HG02840 (cell line): ENCODE measurements at regions not wholly inside any gene's neighbourhood (a gene's known extent, or its start where the extent isn't known, plus 50 kb on each side); places are given as distances from the start of the nearest gene placed in this dataset.

Experiments used
- ATAC-seq: cut with Tn5 transposase; IDR thresholded peaks from one replicate; pipeline ENCODE4 v1.9.1; 2021; ENCODE audit warnings: mild to moderate bottlenecking, moderate library complexity, moderate number of reproducible peaks; ENCODE audit not compliant: unreplicated experiment, low FRiP score

- ATAC-seq: no peak
These were observed 499.3 kb upstream of the ADAMTS16 start for GRCh38 chr5:4640795-4641194.

GRCh38 chr5:4642525-4642924 is 497.6 kb upstream of the ADAMTS16 start:
- no peak for ATAC-seq

- ATAC-seq: no peak
These were observed 496.9 kb upstream of the ADAMTS16 start for GRCh38 chr5:4643190-4643589.

- ATAC-seq: no peak
These were observed 496.2 kb upstream of the ADAMTS16 start for GRCh38 chr5:4643960-4644359.

- no peak for ATAC-seq
These were observed 493.3 kb upstream of the ADAMTS16 start for GRCh38 chr5:4646715-4647375.

- ATAC-seq: no peak
These were observed 492.2 kb upstream of the ADAMTS16 start for GRCh38 chr5:4647955-4648354.

GRCh38 chr5:4651806-4652565 is 488.1 kb upstream of the ADAMTS16 start:
- no peak for ATAC-seq

- ATAC-seq: no peak
These were observed 486.7 kb upstream of the ADAMTS16 start for GRCh38 chr5:4653475-4653874.

- no peak for ATAC-seq
These were observed 480.3 kb upstream of the ADAMTS16 start for GRCh38 chr5:4659851-4660250.

GRCh38 chr5:4661326-4661725 is 478.8 kb upstream of the ADAMTS16 start:
- ATAC-seq: no peak

- no peak for ATAC-seq
These were observed 478.3 kb upstream of the ADAMTS16 start for GRCh38 chr5:4661836-4662235.

GRCh38 chr5:4662756-4663155 is 477.4 kb upstream of the ADAMTS16 start:
- no peak for ATAC-seq

- ATAC-seq: no peak
These were observed 474.2 kb upstream of the ADAMTS16 start for GRCh38 chr5:4665911-4666310.

GRCh38 chr5:4674166-4674565 is 466.0 kb upstream of the ADAMTS16 start:
- no peak for ATAC-seq

- ATAC-seq: no peak
These were observed 463.2 kb upstream of the ADAMTS16 start for GRCh38 chr5:4676934-4677333.

- no peak for ATAC-seq
These were observed 455.2 kb upstream of the ADAMTS16 start for GRCh38 chr5:4684946-4685345.

- ATAC-seq: no peak
These were observed 441.5 kb upstream of the ADAMTS16 start for GRCh38 chr5:4698596-4698995.

GRCh38 chr5:4699592-4699991 is 440.5 kb upstream of the ADAMTS16 start:
- no peak for ATAC-seq

GRCh38 chr5:4700069-4700468 is 440.1 kb upstream of the ADAMTS16 start:
- no peak for ATAC-seq

- no peak for ATAC-seq
These were observed 439.3 kb upstream of the ADAMTS16 start for GRCh38 chr5:4700871-4701270.

GRCh38 chr5:4703931-4704458 is 436.1 kb upstream of the ADAMTS16 start:
- ATAC-seq: no peak

- no peak for ATAC-seq
These were observed 435.2 kb upstream of the ADAMTS16 start for GRCh38 chr5:4704951-4705350.
